HG02938 (cell line): ENCODE measurements at regions not wholly inside any gene's neighbourhood (a gene's known extent, or its start where the extent isn't known, plus 50 kb on each side); places are given as distances from the start of the nearest gene placed in this dataset.
"Not testable (repeated sequence)": the region's sequence is repeated elsewhere in the genome, so short reads cannot be mapped to it uniquely, and the experiment has no call there.

ENCODE experiments used
- ATAC-seq: cut with Tn5 transposase; IDR thresholded peaks from one replicate; pipeline ENCODE4 v1.9.1; 2021; ENCODE audit warnings: mild to moderate bottlenecking, moderate library complexity; ENCODE audit not compliant: unreplicated experiment

GRCh38 chr5:112570708-112571444, 151.8 kb upstream of the EPB41L4A start:
- no peak for ATAC-seq

GRCh38 chr5:112573441-112573840, 154.4 kb upstream of the EPB41L4A start:
- ATAC-seq = no peak

GRCh38 chr5:112574536-112574935, 155.5 kb upstream of the EPB41L4A start:
- ATAC-seq = no peak

GRCh38 chr5:112576298-112576925, 157.3 kb upstream of the EPB41L4A start:
- ATAC-seq = no peak

- ATAC-seq = no peak
Measured at GRCh38 chr5:112579599-112580170, 158.0 kb upstream of the APC start.

- no peak for ATAC-seq
Measured at GRCh38 chr5:112581811-112582320, 155.8 kb upstream of the APC start.

- no peak for ATAC-seq
Measured at GRCh38 chr5:112583166-112583565, 154.5 kb upstream of the APC start.

- ATAC-seq = no peak
Measured at GRCh38 chr5:112584781-112585180, 152.9 kb upstream of the APC start.

GRCh38 chr5:112586596-112587062, 151.1 kb upstream of the APC start:
- no peak for ATAC-seq

- not testable (repeated sequence) for ATAC-seq
Measured at GRCh38 chr5:112590858-112591257, 146.8 kb upstream of the APC start.

GRCh38 chr5:112594095-112594850, 143.4 kb upstream of the APC start:
- no peak for ATAC-seq

- ATAC-seq = no peak
Measured at GRCh38 chr5:112594941-112595340, 142.7 kb upstream of the APC start.

- no peak for ATAC-seq
Measured at GRCh38 chr5:112597831-112598230, 139.9 kb upstream of the APC start.

GRCh38 chr5:112600510-112600909, 137.2 kb upstream of the APC start:
- ATAC-seq = not testable (repeated sequence)

GRCh38 chr5:112604732-112605630, 132.7 kb upstream of the APC start:
- no peak for ATAC-seq

- no peak for ATAC-seq
Measured at GRCh38 chr5:112608975-112609374, 128.7 kb upstream of the APC start.

GRCh38 chr5:112612663-112613062, 125.0 kb upstream of the APC start:
- ATAC-seq = no peak

GRCh38 chr5:112614285-112614684, 123.4 kb upstream of the APC start:
- no peak for ATAC-seq

GRCh38 chr5:112614986-112615385, 122.7 kb upstream of the APC start:
- no peak for ATAC-seq
